Pulmonary artery endothelial cell (primary cell): ENCODE measurements at regions not wholly inside any gene's neighbourhood (a gene's known extent, or its start where the extent isn't known, plus 50 kb on each side); places are given as distances from the start of the nearest gene placed in this dataset.

Experiments used
- DNase-seq: peaks from one replicate; pipeline ENCODE4 v3.0.0-alpha.2; 2011; ENCODE audit warnings: low read depth, low spot score

DNA sequence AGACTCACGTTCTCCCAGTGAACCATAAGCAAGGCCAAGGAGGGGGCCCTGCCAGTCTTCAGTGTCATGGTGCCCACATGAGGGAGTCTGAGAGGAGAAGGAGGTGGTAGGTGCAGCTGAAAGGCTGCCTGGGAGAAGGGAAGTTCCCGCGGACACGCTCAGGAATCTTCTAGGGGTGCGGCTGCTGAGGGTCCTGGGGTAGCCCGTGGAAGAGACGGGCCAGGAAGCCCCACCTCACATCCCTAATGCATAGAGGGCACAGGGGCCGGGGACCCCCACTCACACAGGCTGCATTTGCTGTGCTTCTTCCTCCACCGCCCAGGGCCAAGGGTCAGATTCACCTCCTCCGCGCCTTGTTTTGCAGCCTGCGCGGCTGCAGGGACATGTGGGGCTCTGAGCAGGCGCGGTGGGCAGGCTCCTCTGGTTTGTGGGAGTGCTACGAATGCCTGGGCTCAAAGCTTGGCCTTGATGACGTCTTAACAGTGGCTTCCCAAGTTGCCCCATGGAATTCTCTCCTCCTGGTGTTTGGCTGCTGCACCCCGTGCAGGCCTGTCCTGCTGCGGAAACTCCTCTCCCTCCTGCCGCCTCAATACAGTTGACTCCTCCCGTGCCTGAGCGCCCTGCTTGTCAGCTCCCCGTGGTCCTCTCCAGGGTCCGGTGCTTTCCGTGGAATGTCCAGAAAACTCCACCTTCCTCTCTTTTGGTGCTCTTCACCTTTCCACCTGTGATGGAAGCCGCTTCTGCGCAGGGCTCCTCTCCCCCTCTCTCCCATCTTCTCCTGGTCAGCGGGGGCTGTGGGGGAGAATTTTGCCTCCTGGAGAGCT lies 95.7 kb downstream of the VAPA start:
- DNase-seq: no peak

DNA sequence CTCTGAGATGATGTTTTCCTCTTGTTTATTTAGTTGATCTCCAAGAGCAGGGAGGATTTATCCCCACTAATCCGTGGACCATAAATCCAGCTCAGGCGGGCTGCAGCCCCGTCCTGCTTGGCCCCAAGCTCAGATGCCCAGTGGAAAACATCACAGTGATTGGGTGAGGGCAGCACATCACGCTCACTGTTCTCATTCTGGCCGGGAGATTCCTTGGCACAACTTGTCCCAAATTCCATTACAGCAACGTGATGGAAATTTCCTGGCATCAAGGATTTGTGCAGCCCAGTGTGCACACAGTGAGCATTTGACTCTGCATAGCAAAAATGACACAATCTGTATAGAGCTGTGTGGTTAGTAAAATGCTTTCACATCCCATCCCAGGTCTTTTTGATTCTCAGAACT lies 96.8 kb downstream of the VAPA start:
- DNase-seq: peak; percentile 7

DNA sequence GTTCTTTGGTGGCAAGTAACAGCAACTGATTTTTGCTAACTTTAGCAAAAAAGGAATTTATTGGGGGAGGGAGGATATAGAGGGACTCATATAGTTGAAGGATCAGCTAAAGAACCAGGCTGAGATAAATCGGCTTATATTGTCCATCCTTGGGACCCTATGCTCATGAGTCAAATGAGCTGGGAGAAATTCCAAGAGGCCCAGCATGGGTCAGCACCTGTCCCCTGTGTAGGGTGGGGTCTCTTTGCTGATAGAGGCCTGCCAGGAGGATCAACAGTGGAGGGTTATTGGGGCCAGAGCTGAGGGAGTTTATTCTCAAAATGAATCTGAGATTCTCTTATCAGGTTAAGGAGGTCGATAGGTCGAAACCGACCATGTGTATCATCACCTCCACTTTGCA lies 97.2 kb downstream of the VAPA start:
- DNase-seq: no peak

DNA sequence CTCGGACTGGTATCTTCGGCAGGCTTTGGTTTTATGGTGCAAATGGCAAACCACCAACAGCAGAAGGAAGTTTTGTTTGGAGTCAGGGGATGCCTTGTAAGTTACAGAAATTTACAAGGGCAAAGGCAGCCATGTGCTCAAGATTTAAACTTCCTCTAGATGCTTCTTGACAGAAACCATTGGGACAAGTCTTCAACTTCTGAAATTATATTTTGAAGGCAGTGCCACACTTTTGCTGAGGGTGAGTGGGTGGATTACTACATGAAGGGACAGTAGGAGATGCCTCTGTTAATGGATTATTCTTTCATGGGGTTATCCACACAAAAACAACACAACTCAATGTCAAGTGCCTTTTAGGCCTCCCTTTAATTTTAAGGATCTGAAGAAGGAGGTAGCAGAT lies 97.9 kb downstream of the VAPA start:
- DNase-seq: no peak

DNA sequence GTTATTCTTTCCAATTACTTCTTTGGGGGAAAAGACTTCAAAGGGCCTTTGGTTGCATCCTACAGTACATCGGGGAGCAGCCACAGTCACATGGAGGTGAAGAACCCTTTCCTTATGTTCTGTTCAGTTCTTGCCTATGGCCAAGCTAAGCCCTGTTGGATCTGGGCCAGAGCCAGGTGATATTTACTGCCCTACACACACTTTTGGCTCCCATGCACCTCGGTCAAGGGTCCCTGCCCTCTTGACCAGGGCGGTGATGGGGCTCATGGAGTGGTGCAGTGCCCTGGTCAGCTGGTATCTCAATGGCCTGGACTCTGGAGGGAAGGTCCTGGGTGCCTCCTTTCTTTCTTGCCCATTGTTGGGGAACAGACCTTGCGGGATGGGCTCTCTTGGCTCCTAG lies 98.7 kb downstream of the VAPA start:
- no peak for DNase-seq

DNA sequence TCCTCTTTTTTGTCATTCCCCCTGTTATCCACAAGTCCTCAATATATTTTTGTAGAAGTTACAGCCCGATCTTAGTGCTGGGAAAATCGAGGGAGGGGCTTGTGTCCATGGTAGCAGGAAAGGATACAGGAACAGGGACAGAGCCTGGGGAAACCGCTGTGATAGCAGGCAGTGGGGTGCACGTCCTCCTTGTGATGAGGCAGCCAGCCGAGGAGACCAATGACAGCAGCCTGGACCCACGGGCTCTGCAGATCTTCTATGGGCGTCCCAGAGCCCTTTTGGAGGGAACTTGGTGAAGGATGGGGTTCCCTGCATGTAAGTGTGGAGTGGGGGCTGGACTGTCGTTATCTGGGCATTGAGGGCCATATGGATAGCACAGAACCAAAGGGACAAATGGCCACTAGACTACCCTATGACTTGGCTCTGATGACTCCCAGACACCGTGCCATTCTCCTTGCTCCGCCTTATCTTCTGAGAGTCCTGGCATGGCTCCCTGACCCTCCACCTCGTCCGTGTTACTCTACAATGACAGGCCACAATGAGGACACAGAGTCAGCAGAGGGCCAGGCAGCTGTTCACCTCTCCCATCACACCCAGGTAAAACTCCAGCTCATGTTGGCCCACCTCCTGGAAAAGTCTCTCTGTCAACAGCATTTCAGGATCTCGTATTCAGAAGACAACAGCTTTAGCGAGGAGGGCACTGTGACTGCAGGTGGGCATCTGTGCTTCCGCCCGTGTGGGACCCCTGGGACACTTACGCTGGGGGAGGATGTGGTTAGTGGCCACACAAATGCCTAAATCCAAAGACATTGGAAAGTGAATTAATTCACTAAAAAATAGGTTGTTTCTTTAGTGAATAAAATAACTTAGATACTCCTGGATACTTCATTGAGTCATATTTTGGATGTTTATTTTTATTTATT lies 100.1 kb downstream of the VAPA start:
- no peak for DNase-seq

DNA sequence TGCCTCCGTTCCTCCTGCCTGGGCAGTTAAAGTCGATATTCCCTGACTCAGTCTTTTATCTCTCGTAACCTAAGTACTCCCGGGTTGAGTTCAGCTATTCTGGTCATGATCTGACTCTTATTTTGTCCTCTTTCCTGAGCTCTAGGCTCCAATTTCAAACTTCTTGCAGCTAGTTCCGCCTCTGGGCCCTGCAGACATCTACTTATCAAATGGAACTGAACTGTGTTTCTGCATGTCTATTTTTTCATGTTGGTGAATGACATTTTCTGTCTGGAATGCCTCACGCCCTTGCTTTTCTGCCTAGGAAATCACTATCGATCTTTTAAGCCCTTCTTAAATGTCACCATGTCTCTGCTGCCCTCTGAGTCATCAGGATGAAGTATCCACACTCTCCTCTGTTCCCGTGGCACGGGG lies 101.5 kb downstream of the VAPA start:
- no peak for DNase-seq

DNA sequence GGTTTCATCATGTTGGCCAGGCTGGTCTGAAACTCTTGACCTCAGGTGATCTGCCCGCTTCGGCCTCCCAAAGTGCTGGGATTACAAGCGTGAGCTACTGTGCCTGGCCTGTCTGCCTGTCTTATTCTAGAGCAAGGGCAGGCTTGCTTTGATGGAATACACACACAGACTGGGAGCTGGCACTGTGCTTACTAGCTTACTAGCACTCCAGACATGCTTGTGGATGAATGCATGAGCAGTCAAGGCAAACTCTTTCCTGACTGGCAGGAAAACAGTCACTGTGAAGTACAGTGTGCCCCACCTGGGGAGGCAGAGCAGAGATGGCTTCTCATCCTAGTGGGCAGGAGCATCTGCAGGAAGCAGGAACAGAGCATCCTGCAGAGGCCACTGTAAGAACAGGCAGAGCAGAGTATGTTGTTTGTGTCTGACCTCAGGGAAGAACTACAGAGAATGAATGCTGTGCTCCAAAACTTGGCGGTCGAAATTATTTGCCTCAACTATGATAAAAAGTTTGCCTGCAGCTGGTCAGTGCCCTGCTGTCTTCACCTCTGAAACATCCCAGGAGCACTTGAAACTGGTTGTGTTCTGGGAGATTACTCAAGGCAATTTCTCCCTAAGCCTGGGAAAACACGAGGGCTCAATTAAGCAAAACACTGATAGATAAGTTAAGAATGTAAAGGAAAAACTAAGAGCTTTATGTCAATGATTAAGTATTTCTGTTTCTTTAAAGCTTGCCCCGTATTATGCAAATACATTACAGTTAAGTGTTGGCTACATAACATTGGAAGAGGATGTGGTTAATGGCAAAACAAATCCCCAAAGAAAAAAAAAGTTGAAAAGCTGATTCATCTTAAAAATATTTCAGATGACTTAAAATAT lies 102.4 kb downstream of the VAPA start:
- no peak for DNase-seq

DNA sequence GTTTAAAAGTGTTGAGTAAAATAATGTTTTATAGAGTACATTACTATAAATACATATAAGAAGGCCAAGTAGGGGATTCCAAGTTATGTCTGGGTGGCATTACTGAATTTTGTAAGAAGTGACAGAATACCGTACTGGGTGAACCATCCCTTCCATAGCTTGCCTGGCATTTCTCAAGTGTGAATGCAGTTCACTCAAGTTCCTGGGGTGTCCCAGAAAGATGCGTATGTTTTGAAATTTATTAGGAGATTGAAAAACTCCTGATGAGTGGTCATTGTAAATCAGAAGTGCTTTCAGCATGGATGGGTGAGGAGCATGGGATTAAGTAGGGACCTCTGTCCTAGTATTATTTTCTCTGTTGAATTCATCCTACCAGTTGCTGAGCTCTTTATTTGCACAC lies 103.2 kb downstream of the VAPA start:
- no peak for DNase-seq

DNA sequence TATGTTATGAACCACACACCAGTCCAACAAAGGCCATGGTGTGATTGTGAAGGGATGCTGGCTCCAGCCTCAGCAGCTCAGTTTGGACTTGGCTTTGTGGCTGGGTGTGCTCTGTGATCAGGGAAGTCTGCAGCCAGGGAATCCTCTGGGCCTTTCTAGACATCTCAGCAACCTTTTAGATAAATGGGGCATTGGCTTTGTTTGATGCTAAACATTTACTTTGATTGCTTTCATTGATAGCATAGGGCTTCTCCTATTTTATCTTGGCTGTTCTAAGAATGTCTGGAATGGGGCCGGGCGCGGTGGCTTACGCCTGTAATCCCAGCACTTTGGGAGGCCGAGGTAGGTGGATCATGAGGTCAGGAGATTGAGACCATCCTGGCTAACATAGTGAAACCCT lies 104.5 kb downstream of the VAPA start:
- no peak for DNase-seq

DNA sequence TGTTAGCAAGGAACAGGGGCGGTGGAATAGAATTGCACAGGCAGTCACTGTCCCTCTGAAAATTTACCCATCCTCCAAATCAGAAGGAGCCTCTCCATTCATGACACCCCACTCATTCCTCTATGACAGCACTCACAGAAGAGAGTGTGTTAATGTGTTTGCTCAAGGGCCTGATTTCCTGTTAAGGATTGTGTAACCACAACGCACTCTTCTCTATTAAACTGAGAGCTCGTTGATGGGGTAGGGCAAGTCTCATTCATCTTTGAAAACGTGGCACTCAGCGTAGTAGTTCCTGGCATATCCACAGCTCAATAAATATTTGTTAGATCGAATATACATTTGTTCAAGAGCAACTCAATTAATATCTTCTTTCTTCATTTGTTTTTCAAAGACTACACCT lies 106.4 kb downstream of the VAPA start:
- DNase-seq: no peak

DNA sequence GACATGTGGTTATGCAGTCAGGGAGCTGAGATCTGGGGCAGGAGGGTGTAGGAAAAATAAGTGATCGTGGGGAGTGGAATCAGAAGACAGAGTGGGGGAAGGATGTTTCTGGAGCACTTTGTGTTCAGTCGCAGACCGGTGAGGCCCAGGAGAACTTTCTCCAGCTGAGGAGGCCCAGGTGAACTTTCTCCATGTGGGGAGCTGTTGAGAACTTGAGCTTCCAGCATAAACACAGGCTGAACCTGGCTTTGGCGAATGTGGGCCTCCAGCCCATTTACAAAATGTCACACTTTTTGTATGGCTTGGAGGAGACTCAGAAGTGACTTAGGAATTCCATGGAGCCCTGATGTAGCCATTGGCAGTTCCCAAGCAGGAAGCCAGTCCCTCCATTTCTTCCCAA lies 108.5 kb downstream of the VAPA start:
- no peak for DNase-seq

DNA sequence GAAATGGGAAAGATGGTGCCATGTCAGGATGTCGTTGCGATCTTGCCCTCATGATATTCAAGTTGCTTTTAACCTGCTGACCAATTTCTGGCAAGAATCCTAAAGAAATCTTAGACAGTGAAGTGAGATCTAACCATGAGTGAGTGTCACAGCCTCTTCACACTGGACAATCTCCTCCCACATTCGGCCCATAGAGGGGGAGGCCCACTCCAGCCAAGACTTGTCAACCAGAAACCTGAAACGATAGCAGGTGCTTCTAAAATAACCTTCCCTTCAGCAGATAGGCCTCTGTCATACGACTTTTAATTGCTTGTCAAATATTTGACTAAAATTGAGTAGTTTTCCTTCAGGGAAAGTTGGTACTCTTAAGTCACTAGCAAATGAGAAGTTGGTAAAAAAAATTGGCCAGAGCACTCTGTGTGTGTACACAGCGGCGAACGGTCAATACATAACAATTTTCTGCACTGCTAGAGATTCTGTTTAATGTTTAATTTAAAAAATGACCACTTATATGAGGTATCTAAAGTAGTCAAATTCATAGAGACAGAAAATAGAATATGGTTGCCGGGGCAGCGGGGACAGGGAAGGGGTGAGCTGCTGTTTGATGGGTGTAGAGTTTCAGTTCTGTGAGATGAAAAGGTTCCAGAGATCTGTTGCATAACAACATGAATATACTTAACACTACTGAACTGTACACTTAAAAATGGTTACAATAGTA lies 110.2 kb downstream of the VAPA start:
- no peak for DNase-seq

DNA sequence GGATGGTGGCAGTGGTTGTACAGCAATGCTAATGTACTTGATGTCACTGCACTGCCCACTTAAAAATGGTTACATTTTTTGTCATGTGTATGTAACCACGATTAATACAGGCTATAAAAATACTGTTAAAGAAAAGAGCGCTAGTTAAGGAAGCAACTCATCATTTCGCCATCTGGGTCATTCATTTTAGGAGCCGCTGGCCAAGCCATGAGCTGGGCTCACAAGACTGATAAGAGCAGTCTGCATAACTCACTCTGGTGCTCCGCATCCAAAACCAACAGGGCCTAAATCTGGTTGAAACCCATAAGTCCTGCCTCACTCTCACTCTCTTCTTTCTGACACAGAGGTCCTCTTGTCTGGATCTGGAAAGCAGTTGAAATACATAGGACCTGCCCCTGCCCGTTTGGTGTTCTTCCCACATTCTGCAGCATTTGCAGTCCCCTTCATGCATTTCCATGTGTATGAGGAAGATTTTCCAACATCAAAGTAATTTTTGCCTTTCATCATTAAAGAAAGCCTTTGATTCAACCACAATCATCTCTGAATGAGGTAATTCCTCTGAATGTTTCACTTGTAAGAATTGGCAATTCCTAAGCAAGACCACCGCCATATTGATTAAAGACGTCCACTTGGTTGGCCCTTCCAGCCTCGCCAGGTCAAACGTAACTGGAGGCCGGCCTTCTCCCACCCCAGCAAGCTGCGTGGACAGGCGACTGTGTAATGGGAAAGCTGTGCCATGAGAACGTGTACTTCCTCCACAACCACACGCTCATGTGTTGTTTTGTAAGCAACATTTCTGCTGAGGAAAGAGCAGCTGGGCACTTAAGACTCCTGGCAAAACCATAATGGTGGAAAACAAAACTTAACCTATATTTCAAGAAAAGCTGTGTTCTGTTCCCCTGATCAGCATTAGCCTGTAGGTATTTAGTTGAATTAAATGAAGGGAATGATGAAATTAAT lies 112.2 kb downstream of the VAPA start:
- DNase-seq: no peak

DNA sequence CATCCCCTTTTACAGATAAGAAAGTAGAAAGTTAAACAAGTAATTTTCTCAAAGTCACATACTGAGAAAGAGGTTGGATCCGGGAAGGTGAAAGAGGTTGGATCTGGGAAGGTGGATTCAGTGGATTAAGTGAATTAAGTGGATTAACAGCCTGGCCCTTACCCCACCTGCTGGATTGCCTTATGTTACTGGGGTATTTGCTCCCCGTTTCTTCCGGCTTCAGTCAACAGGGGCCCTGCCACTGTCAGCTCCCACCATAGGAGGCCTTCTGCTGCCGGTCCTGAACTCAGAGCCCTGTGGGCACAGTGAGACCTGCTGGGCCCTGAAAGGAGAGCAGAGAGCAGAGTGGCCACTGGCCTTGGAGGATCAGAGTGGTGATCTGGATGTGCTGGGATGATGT lies 113.2 kb downstream of the VAPA start:
- DNase-seq: no peak

DNA sequence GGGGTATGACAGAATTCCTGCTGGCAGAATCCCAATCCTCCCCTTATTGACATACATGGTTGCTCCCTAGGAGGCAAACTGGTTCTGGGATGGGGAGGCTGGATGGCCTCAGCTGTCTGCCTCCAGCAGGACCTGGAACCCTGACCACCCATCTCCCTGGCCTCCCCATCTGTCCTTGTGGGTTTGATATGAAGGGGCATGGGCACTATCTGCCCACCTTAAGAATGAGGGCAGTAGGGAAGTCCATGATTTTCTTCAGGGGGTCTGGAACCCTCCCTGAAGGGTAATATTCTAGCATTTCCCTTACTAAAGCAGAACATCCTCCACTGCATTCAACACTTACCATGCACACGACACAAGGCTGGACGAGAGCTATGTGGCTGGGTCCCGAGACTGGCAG lies 113.6 kb downstream of the VAPA start:
- no peak for DNase-seq

DNA sequence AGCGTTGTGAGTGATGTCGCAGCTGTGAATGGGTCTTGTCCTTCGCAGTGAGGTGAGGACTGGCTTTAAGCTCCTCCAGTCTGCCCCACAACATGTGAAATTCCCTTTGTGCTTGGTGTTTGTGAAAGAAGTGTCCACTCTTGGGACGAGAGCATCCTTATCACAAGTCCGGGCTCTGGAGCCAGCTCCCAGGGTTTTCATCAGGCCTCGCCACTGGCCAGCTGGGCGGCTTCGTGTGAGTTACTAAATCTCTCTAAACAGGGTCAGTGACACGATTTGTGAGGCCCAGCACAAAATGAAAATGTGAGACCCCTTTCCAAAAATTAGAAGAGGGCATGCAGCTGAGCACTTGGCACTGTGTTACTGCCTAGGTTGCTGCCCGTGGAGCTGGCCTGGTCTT lies 115.9 kb downstream of the VAPA start:
- DNase-seq: no peak

DNA sequence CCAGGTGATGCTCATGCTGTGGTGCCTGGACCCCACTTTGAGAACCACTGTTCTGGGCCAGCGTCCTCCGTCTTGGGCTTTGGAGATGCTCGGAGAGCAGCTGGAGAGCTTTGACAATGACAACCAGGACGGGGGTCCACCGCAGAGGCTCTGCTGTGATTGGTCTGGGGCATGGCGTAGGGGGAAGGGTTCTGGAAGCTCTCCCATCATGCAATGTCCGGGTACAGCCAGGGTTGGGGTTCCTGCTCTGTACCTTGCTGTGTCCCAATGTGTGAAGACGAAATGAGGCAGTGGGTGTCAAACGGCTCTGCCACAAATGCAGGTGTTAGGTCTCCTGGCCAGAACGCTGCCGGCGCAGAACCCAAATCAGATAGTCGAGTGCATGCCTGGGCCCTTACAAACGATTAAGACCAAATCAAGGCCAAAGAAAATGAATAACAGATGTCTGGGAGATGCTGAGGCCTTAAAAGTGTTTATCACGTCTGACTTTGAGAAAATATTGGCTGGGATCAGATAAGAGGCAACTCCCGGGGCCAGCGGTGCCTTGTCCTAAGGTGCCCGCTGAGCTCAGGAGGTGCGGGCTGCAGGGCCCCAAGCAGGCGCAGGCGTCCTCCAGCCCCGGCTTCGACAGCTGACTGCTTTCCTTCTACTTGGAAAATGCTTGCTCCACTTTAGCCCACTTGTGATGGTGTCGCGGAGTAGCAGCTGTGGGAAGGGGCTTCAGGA lies 117.2 kb downstream of the VAPA start:
- no peak for DNase-seq

DNA sequence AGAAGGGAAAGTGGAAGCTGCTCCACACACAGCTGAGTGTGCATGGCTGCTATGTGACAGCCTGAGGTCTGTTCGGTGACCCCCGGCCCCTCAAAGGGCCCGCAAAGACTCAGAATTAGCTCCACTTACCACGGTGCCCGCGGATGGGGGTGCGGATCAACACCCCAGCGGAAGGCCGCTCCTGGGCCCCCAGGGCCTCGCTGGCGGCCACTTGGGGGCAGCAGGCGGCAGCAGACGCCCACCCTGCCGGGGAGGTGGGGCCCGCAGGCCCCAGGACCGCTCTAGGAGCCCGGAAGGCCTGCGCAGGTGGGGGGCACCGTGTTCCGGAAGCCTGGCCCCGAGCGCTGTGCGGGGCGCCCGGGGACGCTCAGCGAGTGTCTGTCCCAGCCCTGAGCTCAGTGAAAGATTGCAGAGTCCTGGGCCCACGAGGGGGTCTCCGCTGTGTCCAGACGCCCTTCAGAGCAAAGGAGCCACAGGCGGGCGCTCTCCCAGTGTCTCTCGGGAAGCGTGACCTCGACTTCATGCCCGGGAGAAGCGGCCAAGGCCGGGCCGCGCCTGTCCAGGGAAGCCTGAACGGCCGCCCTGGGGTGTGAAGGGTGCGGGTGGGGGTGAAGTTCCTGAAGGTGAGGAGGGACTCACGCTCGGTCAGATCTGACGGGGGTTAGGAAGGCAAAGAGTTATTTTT lies 118.7 kb downstream of the VAPA start:
- DNase-seq: no peak
